ENCODE measurements at regions not wholly inside any gene's neighbourhood (a gene's known extent, or its start where the extent isn't known, plus 50 kb on each side); places are given as distances from the start of the nearest gene placed in this dataset.

GRCh38 chr4:85391071-85391470 is 83.9 kb upstream of the ARHGAP24 start:
- DNase-seq (ENCODE audit: low read depth) = no peak
- no peak for TF ChIP-seq CTCF (IDR thresholded peaks at IDR 0.05; ENCODE audit: insufficient read depth, low read depth, low read length)
- no peak overlapping the region for H3K4me3 ChIP-seq (ENCODE audit: low read depth, low read length)

- no peak for TF ChIP-seq CTCF (IDR thresholded peaks at IDR 0.05; ENCODE audit: insufficient read depth, low read depth, low read length)
- H3K4me3 ChIP-seq (ENCODE audit: low read depth, low read length) = no peak overlapping the region
- no peak for DNase-seq (ENCODE audit: low read depth)
These were observed 83.2 kb upstream of the ARHGAP24 start for GRCh38 chr4:85391589-85392410.

GRCh38 chr4:85393201-85393600 is 81.7 kb upstream of the ARHGAP24 start:
- no peak for TF ChIP-seq CTCF (IDR thresholded peaks at IDR 0.05; ENCODE audit: insufficient read depth, low read depth, low read length)
- H3K4me3 ChIP-seq (ENCODE audit: low read depth, low read length) = no peak overlapping the region
- no peak for DNase-seq (ENCODE audit: low read depth)

GRCh38 chr4:85398276-85398675 is 76.7 kb upstream of the ARHGAP24 start:
- H3K4me3 ChIP-seq (ENCODE audit: low read depth, low read length) = no peak overlapping the region
- DNase-seq (ENCODE audit: low read depth) = peak; percentile 61
- TF ChIP-seq CTCF (IDR thresholded peaks at IDR 0.05; ENCODE audit: insufficient read depth, low read depth, low read length) = no peak

GRCh38 chr4:85399270-85399669 is 75.7 kb upstream of the ARHGAP24 start:
- peak; percentile 14 for DNase-seq (ENCODE audit: low read depth)
- no peak overlapping the region for H3K4me3 ChIP-seq (ENCODE audit: low read depth, low read length)

GRCh38 chr4:85402371-85402770 is 72.6 kb upstream of the ARHGAP24 start:
- H3K4me3 ChIP-seq (ENCODE audit: low read depth, low read length) = no peak overlapping the region
- DNase-seq (ENCODE audit: low read depth) = peak; percentile 79
- no peak for TF ChIP-seq CTCF (IDR thresholded peaks at IDR 0.05; ENCODE audit: insufficient read depth, low read depth, low read length)

More at GRCh38 chr4:85399270-85399669, 75.7 kb upstream of the ARHGAP24 start:
- TF ChIP-seq CTCF (IDR thresholded peaks at IDR 0.05; ENCODE audit: insufficient read depth, low read depth, low read length) = no peak

- no peak overlapping the region for H3K4me3 ChIP-seq (ENCODE audit: low read depth, low read length)
- no peak for TF ChIP-seq CTCF (IDR thresholded peaks at IDR 0.05; ENCODE audit: insufficient read depth, low read depth, low read length)
- no peak for DNase-seq (ENCODE audit: low read depth)
These were observed 68.8 kb upstream of the ARHGAP24 start for GRCh38 chr4:85406185-85406584.

Measured in fibroblast of villous mesenchyme (primary cell).